Prostate gland (tissue), 2 donors: ENCODE measurements at regions not wholly inside any gene's neighbourhood (a gene's known extent, or its start where the extent isn't known, plus 50 kb on each side); places are given as distances from the start of the nearest gene placed in this dataset.

ENCODE experiments used
- DNase-seq: peaks from one replicate; pipeline ENCODE4 v3.0.0-alpha.2; 2019; ENCODE audit warnings: low spot score
- H3K27ac ChIP-seq, 2 donors: fragments of 200-600 bp; sonication (generic); 2 replicates each; pipeline ENCODE4 v1.5.1; 2017 to 2019
- H3K27me3 ChIP-seq: fragments of 200-600 bp; sonication (generic); replicated peaks from 2 replicates; pipeline ENCODE4 v1.5.1; 2019; ENCODE audit not compliant: insufficient read depth
- H3K36me3 ChIP-seq, 2 donors: fragments of 200-600 bp; sonication (generic); 1 replicate in 1 of 2; 2 replicates in 1 of 2; pipeline versions ENCODE4 v1.5.1 to v1.8.1; 2017 to 2019
- H3K4me1 ChIP-seq: fragments of 200-600 bp; sonication (generic); replicated peaks from 2 replicates; pipeline ENCODE4 v1.5.1; 2019
- H3K4me3 ChIP-seq, 2 donors: fragments of 200-600 bp; sonication (generic); 2 replicates each; pipeline ENCODE4 v1.5.1; 2017 to 2019
- H3K9me3 ChIP-seq: fragments of 200-600 bp; sonication (generic); 2 replicates; pipeline ENCODE4 v1.5.1; 2017
- POLR2A ChIP-seq: fragments of 450-650 bp; IDR thresholded peaks from one replicate; pipeline ENCODE4 v1.6.1; 2016; ENCODE audit warnings: antibody characterized with exemption, mild to moderate bottlenecking
- POLR2AphosphoS5 ChIP-seq: sonication (generic); formaldehyde crosslinking; IDR thresholded peaks from one replicate; pipeline ENCODE4 v1.6.1; 2017; ENCODE audit warnings: antibody characterized with exemption
- WGBS: methylation state at CpG from one replicate; pipeline ENCODE4 v1.1.5; 2018; 5-methylcytosine and 5-hydroxymethylcytosine counted together
- intact Hi-C: fragments of 100-400 bp; cut with DNase I; formaldehyde crosslinking; loops from one replicate; pipeline ENCODE4 v1.14.2; 2022
- TF ChIP-seq, protein P1 (sequence below), 4 experiments: fragments of 200-600 bp in 2 of 4; fragments of 450-650 bp in 2 of 4; sonication (generic) in 2 of 4; IDR thresholded peaks; 1 replicate in 3 of 4; 2 replicates in 1 of 4; pipeline ENCODE4 v1.5.1; 2016 to 2019; ENCODE audit warnings: antibody characterized with exemption in 4 of 4, mild to moderate bottlenecking in 2 of 4, moderate library complexity in 2 of 4

DNA sequence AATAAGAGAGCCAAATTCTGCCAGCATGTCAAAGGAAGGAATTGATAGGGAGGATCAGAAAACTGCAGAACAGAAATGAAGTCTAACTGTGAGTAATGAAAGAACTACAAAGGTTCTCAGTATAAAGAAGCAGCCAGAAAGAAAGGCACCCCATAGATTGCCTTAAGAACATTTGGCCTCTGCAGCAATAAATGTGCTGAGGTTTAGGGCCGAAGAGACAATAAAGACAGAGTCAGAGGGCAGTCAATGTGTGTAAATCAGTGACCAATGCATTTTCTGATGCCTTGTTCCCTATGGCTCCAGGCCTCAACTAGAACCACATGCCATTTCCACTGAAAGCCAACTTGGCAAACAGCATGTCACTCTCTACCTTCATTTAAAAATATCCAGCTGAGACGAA lies 281.0 kb downstream of the HINT1 start:
- H3K4me1 ChIP-seq = no peaks in the 10 kb centered on the region
- H3K27me3 ChIP-seq = no peaks in the 10 kb centered on the region
- no peak overlapping the region for H3K27ac ChIP-seq
- no peak for DNase-seq
- no peaks in the 10 kb centered on the region for H3K36me3 ChIP-seq
- intact Hi-C loops = no loop called here
- WGBS = 35% methylated on average over 2 of the region's 2 CpGs
- no peak overlapping the region for H3K4me3 ChIP-seq
- TF ChIP-seq, protein P1, sequence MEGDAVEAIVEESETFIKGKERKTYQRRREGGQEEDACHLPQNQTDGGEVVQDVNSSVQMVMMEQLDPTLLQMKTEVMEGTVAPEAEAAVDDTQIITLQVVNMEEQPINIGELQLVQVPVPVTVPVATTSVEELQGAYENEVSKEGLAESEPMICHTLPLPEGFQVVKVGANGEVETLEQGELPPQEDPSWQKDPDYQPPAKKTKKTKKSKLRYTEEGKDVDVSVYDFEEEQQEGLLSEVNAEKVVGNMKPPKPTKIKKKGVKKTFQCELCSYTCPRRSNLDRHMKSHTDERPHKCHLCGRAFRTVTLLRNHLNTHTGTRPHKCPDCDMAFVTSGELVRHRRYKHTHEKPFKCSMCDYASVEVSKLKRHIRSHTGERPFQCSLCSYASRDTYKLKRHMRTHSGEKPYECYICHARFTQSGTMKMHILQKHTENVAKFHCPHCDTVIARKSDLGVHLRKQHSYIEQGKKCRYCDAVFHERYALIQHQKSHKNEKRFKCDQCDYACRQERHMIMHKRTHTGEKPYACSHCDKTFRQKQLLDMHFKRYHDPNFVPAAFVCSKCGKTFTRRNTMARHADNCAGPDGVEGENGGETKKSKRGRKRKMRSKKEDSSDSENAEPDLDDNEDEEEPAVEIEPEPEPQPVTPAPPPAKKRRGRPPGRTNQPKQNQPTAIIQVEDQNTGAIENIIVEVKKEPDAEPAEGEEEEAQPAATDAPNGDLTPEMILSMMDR (IDR thresholded peaks at IDR 0.05) = no peak
- TF ChIP-seq POLR2AphosphoS5 (no peak), POLR2A (no peak)
- H3K9me3 ChIP-seq = no peaks in the 10 kb centered on the region

DNA sequence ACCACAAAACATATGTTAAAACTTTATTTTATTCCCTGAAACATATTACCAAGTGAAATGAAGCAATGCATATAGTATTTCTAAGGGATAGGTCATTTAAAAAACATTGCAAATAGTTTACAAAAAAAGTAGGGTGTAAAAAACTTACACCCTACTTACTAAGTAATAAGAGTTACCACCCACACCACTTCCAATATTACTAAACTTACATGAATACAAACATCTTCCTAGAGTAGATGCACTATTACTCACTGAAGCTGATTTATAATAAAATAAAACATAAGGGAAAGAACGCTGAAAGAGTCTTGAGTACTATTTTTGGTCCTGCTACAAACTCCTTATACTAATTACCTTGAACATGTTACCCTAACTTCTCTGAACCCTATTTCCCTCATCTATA lies 289.4 kb downstream of the HINT1 start:
- H3K4me1 ChIP-seq = no peaks in the 10 kb centered on the region
- no peaks in the 10 kb centered on the region for H3K9me3 ChIP-seq
- intact Hi-C loops = no loop called here
- no peak overlapping the region for H3K4me3 ChIP-seq
- H3K36me3 ChIP-seq = no peaks in the 10 kb centered on the region
- 93% methylated on average over 1 of the region's 1 CpG for WGBS
- no peak for DNase-seq
- H3K27ac ChIP-seq = no peak overlapping the region
- H3K27me3 ChIP-seq = no peaks in the 10 kb centered on the region
- TF ChIP-seq POLR2A = no peak
- TF ChIP-seq, protein P1 (IDR thresholded peaks at IDR 0.05) = no peak
- TF ChIP-seq POLR2AphosphoS5 = no peak

DNA sequence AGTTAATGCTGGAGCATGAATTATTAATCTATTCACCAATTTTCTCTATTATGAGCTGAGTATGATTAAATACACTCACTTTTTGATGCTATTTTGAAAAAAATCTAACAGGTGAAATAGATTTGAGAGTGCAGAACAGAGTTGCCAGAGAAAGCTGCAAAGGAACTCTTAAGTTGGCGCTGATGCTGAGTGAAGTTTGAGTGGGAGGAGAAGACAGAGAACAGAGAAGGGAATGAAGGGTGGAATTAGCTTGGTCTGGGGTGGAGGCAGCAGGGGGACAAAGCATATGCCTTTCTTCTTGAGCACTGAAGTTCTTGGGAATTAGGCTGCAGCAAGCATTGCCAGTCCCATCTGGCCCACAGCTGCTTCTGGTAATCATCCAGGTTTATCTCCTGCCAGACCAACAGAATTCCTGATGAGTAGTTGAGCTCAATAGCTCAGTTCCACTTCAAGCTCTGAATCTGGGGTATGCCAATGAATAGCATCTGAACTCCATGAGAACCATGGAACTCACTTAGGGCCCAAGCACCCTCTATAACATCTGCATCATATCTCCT lies 290.1 kb downstream of the HINT1 start:
- no peaks in the 10 kb centered on the region for H3K9me3 ChIP-seq
- TF ChIP-seq, protein P1 (IDR thresholded peaks at IDR 0.05) = no peak
- TF ChIP-seq POLR2AphosphoS5 (no peak), POLR2A (no peak)
- 97% methylated on average over 1 of the region's 1 CpG for WGBS
- no peaks in the 10 kb centered on the region for H3K27me3 ChIP-seq
- intact Hi-C loops = no loop called here
- H3K36me3 ChIP-seq = no peaks in the 10 kb centered on the region
- no peak overlapping the region for H3K27ac ChIP-seq
- no peak for DNase-seq
- no peaks in the 10 kb centered on the region for H3K4me1 ChIP-seq
- no peak overlapping the region for H3K4me3 ChIP-seq

DNA sequence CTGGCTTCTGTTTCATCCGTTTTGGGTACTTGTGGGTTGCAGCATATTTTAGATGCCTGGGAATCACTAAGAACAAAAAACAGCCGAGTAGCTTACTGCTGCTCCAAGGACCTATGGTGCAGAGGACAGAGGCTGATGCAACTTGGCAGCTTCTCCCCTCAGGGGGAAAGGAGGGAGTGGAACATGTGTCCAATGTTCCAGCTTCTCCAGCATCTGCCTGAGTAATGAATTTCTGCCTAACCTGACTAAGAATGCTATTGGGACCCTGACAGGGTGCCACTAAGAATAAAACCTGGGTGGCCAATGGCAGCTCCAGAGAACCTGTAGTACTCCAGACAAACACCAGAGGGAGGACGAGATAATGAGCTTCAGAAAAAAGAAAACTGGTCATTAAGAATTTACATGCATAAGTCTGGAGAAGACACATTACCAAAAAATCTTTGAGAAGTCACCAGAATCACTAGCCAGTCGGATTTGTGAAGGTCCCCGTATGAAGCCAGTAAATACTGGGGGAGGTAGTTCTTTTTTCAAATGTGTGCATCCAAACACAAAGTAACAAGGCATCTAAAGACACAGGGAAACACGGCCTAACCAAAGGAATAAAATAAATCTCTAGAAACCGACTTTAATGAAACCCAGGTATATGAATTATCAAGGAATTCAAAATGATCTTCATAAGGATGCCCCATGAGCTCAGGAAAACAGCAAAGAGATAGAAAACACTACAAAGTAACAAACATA lies 293.5 kb downstream of the HINT1 start:
- no peak for DNase-seq
- TF ChIP-seq POLR2A (no peak), POLR2AphosphoS5 (no peak)
- TF ChIP-seq, protein P1 (IDR thresholded peaks at IDR 0.05) = peak in 3 of 4 experiments; percentile 25 to 41 (median 39)

DNA sequence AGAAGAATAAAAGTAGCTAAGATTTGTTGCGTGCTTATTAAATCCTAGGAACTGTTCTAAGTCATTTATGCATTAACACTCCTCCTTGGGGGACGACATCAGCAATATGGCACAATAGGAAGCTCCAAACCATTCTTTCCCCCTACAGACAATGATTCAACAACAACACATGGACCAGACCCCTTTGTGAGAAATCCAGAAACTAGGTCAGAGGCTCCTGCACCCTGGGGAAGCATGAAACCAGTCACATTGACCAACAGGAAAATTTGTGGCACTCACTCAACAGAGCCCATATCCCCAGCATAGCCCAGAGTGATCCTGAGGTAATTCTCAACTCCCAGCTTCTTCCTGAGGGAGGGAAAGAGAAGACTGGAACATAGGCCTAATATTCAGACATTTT lies 294.4 kb downstream of the HINT1 start:
- no peak overlapping the region for H3K27ac ChIP-seq
- intact Hi-C loops = no loop called here
- WGBS = 83% methylated on average over 2 of the region's 2 CpGs

More for the DNA sequence above, 293.5 kb downstream of the HINT1 start:
- 70% methylated on average over 7 of the region's 7 CpGs for WGBS
- no peak overlapping the region for H3K4me3 ChIP-seq
- H3K9me3 ChIP-seq = no peaks in the 10 kb centered on the region
- H3K4me1 ChIP-seq = no peaks in the 10 kb centered on the region
- no peaks in the 10 kb centered on the region for H3K36me3 ChIP-seq
- H3K27me3 ChIP-seq = no peaks in the 10 kb centered on the region
- no peak overlapping the region for H3K27ac ChIP-seq
- intact Hi-C loops = no loop called here

More for the DNA sequence above, 294.4 kb downstream of the HINT1 start:
- Histone ChIP-seq H3K36me3 (no peaks in the 10 kb centered on the region), H3K27me3 (no peaks in the 10 kb centered on the region), H3K4me3 (no peak overlapping the region), H3K9me3 (no peaks in the 10 kb centered on the region), H3K4me1 (no peaks in the 10 kb centered on the region)
- no peak for DNase-seq
- TF ChIP-seq, protein P1 (IDR thresholded peaks at IDR 0.05) = no peak
- TF ChIP-seq POLR2AphosphoS5 (no peak), POLR2A (no peak)
